ENCODE measurements at regions not wholly inside any gene's neighbourhood (a gene's known extent, or its start where the extent isn't known, plus 50 kb on each side); places are given as distances from the start of the nearest gene placed in this dataset.

GRCh38 chr7:68311958-68312357 lies 1286.3 kb upstream of the AUTS2 start:
- intact Hi-C loops (cut with DNase I), result no loop called here
- TF ChIP-seq POLR2A (IDR thresholded peaks at IDR 0.05) (no peak), CTCF (IDR thresholded peaks at IDR 0.05) (no peak), EP300 (IDR thresholded peaks at IDR 0.05) (no peak)
- no peaks in the 10 kb centered on the region for H3K27me3 ChIP-seq
- no peak overlapping the region for H3K4me3 ChIP-seq
- no peak overlapping the region for H3K27ac ChIP-seq
- H3K4me1 ChIP-seq (ENCODE audit: insufficient read depth), result no peaks in the 10 kb centered on the region
- DNase-seq, result no peak
- 79 to 83% (median 81%) methylated on average over 6 of the region's 6 CpGs for WGBS, 3 donors
- no peaks in the 10 kb centered on the region for H3K36me3 ChIP-seq
- H3K9me3 ChIP-seq, result no peaks in the 10 kb centered on the region

- DNase-seq, result no peak
- no peaks in the 10 kb centered on the region for H3K27me3 ChIP-seq
- WGBS, 3 donors, result 81 to 89% (median 88%) methylated on average over 4 of the region's 4 CpGs
- H3K4me1 ChIP-seq (ENCODE audit: insufficient read depth), result no peaks in the 10 kb centered on the region
- intact Hi-C loops (cut with DNase I), result no loop called here
- TF ChIP-seq EP300 (IDR thresholded peaks at IDR 0.05) (no peak), POLR2A (IDR thresholded peaks at IDR 0.05) (no peak), CTCF (IDR thresholded peaks at IDR 0.05) (no peak)
- H3K9me3 ChIP-seq, result no peaks in the 10 kb centered on the region
- no peak overlapping the region for H3K4me3 ChIP-seq
- no peak overlapping the region for H3K27ac ChIP-seq
- no peaks in the 10 kb centered on the region for H3K36me3 ChIP-seq
Measured at GRCh38 chr7:68313806-68314205, 1284.5 kb upstream of the AUTS2 start.

- 40 to 54% (median 47%) methylated on average over 8 of the region's 8 CpGs for WGBS, 3 donors
- no peak for DNase-seq
- H3K4me1 ChIP-seq (ENCODE audit: insufficient read depth), result no peaks in the 10 kb centered on the region
- no peaks in the 10 kb centered on the region for H3K27me3 ChIP-seq
- H3K36me3 ChIP-seq, result no peaks in the 10 kb centered on the region
- intact Hi-C loops (cut with DNase I), result no loop called here
- TF ChIP-seq EP300 (IDR thresholded peaks at IDR 0.05) (no peak), POLR2A (IDR thresholded peaks at IDR 0.05) (no peak), CTCF (IDR thresholded peaks at IDR 0.05) (no peak)
- no peaks in the 10 kb centered on the region for H3K9me3 ChIP-seq
- no peak overlapping the region for H3K4me3 ChIP-seq
- no peak overlapping the region for H3K27ac ChIP-seq
Measured at GRCh38 chr7:68314208-68314607, 1284.1 kb upstream of the AUTS2 start.

GRCh38 chr7:68317476-68317875 lies 1280.8 kb upstream of the AUTS2 start:
- Histone ChIP-seq H3K4me3 (no peak overlapping the region), H3K27ac (no peak overlapping the region), H3K4me1 (ENCODE audit: insufficient read depth) (peaks cover 8% of the 10 kb centered on the region), H3K9me3 (no peaks in the 10 kb centered on the region), H3K27me3 (no peaks in the 10 kb centered on the region), H3K36me3 (no peaks in the 10 kb centered on the region)
- WGBS, 3 donors, result 81 to 83% (median 82%) methylated on average over 3 of the region's 3 CpGs
- intact Hi-C loops (cut with DNase I), result no loop called here
- TF ChIP-seq EP300 (IDR thresholded peaks at IDR 0.05) (no peak), CTCF (IDR thresholded peaks at IDR 0.05) (no peak), POLR2A (IDR thresholded peaks at IDR 0.05) (no peak)
- no peak for DNase-seq

- intact Hi-C loops (cut with DNase I), result no loop called here
Measured at GRCh38 chr7:68319061-68319460, 1279.2 kb upstream of the AUTS2 start.

More at GRCh38 chr7:68319061-68319460, 1279.2 kb upstream of the AUTS2 start:
- no peak overlapping the region for H3K27ac ChIP-seq
- no peaks in the 10 kb centered on the region for H3K36me3 ChIP-seq
- H3K4me1 ChIP-seq (ENCODE audit: insufficient read depth), result peaks cover 8% of the 10 kb centered on the region
- no peak for DNase-seq
- H3K4me3 ChIP-seq, result no peak overlapping the region
- no peaks in the 10 kb centered on the region for H3K9me3 ChIP-seq
- no peak for TF ChIP-seq EP300 (IDR thresholded peaks at IDR 0.05)
- TF ChIP-seq CTCF (IDR thresholded peaks at IDR 0.05), result no peak
- TF ChIP-seq POLR2A (IDR thresholded peaks at IDR 0.05), result no peak
- H3K27me3 ChIP-seq, result no peaks in the 10 kb centered on the region

Data from ovary (tissue), 7 donors.